A549 (cell line): ENCODE measurements at regions not wholly inside any gene's neighbourhood (a gene's known extent, or its start where the extent isn't known, plus 50 kb on each side); places are given as distances from the start of the nearest gene placed in this dataset.

Source experiments
- ATAC-seq, 2 experiments: fragments of 200-7000 bp in 1 of 2; fragments of >200 bp in 1 of 2; cut with Nextera tagmentation in 1 of 2; cut with Tn5 transposase in 1 of 2; 3 replicates each; pipeline versions ENCODE4 v1.8.0 to v1.9.1; 2018 to 2020; ENCODE audit warnings: mild to moderate bottlenecking in 1 of 2, moderate library complexity in 1 of 2
- CTCF ChIA-PET: fragments of 300-600 bp; sonication (Branson Sonifier 250); formaldehyde crosslinking; extraction: SDS; loops from one replicate; lab custom pipeline; 2021; ENCODE audit warnings: antibody characterized with exemption, inconsistent platforms; lab: Yijun Ruan, JAX
- POLR2A ChIA-PET: fragments of 350-600 bp; formaldehyde crosslinking; extraction: SDS; loops from one replicate; lab custom pipeline; 2021; ENCODE audit warnings: antibody characterized with exemption, inconsistent platforms; lab: Yijun Ruan, JAX
- DNase-seq, 2 experiments: peaks; one replicate each; pipeline versions ENCODE4 v3.0.0 to v3.0.0-alpha.2; 2011 to 2016; ENCODE audit warnings: low read depth in 1 of 2, low spot score in 1 of 2
- FAIRE-seq: peaks from 2 replicates; lab custom pipeline; 2011; peaks lifted over from hg19 to GRCh38; lab: Jason Lieb, UNC
- H3K27ac ChIP-seq, 2 experiments: fragments of >200 bp; sonication (Bioruptor Twin); formaldehyde crosslinking; 3 replicates each; pipeline ENCODE4 v1.5.1; 2016 to 2017
- H3K4me1 ChIP-seq: fragments of >200 bp; sonication (Bioruptor Twin); formaldehyde crosslinking; 3 replicates; pipeline ENCODE4 v1.6.1; 2016
- H3K4me2 ChIP-seq: fragments of >200 bp; sonication (Bioruptor Twin); formaldehyde crosslinking; 3 replicates; pipeline ENCODE4 v1.6.1; 2016
- H3K4me3 ChIP-seq: fragments of >200 bp; sonication (Bioruptor Twin); formaldehyde crosslinking; 3 replicates; pipeline ENCODE4 v1.5.1; 2016
- H3K9me3 ChIP-seq: fragments of >200 bp; sonication (Bioruptor Twin); formaldehyde crosslinking; 3 replicates; pipeline ENCODE4 v1.6.1; 2016
- CEBPB ChIP-seq, 2 experiments: fragments of >200 bp in 1 of 2; sonication (Bioruptor Twin) in 1 of 2; formaldehyde crosslinking in 1 of 2; IDR thresholded peaks; 2 replicates each; pipeline ENCODE4 v1.6.1; 2012 to 2016
- EHF ChIP-seq: fragments of 250-450 bp; sonication (Bioruptor Pico); IDR thresholded peaks from 2 replicates; pipeline ENCODE4 v1.5.0; 2020; ENCODE audit warnings: mild to moderate bottlenecking
- EHMT2 ChIP-seq: fragments of 200-600 bp; sonication (generic); IDR thresholded peaks from 2 replicates; pipeline ENCODE4 v1.6.1; 2016; ENCODE audit warnings: antibody characterized with exemption, low read depth, mild to moderate bottlenecking, moderate library complexity
- EP300 ChIP-seq, 2 experiments: fragments of >200 bp; sonication (Bioruptor Twin); formaldehyde crosslinking; IDR thresholded peaks; 2 replicates in 1 of 2; 3 replicates in 1 of 2; pipeline ENCODE4 v1.6.1; 2016 to 2017
- FOXS1 ChIP-seq: fragments of 250-450 bp; sonication (Bioruptor Pico); IDR thresholded peaks from 2 replicates; pipeline ENCODE4 v1.5.0; 2020; ENCODE audit warnings: mild to moderate bottlenecking, moderate library complexity
- HDAC2 ChIP-seq: fragments of 200-600 bp; sonication (generic); IDR thresholded peaks from 2 replicates; pipeline ENCODE4 v1.6.1; 2016
- HOXA7 ChIP-seq: fragments of 250-450 bp; sonication (Bioruptor Pico); IDR thresholded peaks from 2 replicates; pipeline ENCODE4 v1.5.0; 2020; ENCODE audit warnings: mild to moderate bottlenecking, moderate library complexity
- HOXB5 ChIP-seq: fragments of 250-450 bp; sonication (Bioruptor Pico); IDR thresholded peaks from 2 replicates; pipeline ENCODE4 v1.5.0; 2020; ENCODE audit warnings: mild to moderate bottlenecking, moderate library complexity
- JUN ChIP-seq, 2 experiments: fragments of >200 bp; sonication (Bioruptor Twin); formaldehyde crosslinking; IDR thresholded peaks; 2 replicates in 1 of 2; 3 replicates in 1 of 2; pipeline ENCODE4 v1.6.1; 2016 to 2017
- KDM5A ChIP-seq: fragments of 200-600 bp; sonication (generic); IDR thresholded peaks from 2 replicates; pipeline ENCODE4 v1.6.1; 2016; ENCODE audit warnings: antibody characterized with exemption, mild to moderate bottlenecking
- MAFK ChIP-seq: fragments of 450-650 bp; IDR thresholded peaks from 2 replicates; pipeline ENCODE4 v1.6.1; 2014; ENCODE audit not compliant: partially characterized antibody
- MYC ChIP-seq: IDR thresholded peaks from 2 replicates; pipeline ENCODE4 v1.6.1; 2012; ENCODE audit warnings: mild to moderate bottlenecking, inconsistent platforms, low read length, improper control_type of control experiment, borderline replicate concordance
- NR3C1 ChIP-seq: fragments of >200 bp; sonication (Bioruptor Twin); formaldehyde crosslinking; IDR thresholded peaks from 3 replicates; pipeline ENCODE4 v1.6.1; 2017
- PHF8 ChIP-seq: fragments of 200-600 bp; sonication (generic); IDR thresholded peaks from 2 replicates; pipeline ENCODE4 v1.6.1; 2016; ENCODE audit warnings: low read depth, mild to moderate bottlenecking, antibody characterized with exemption, moderate library complexity, borderline replicate concordance
- POLR2A ChIP-seq: IDR thresholded peaks from 2 replicates; pipeline ENCODE4 v1.6.1; 2012; ENCODE audit warnings: mild to moderate bottlenecking, low read length
- POLR2AphosphoS2 ChIP-seq: conservative IDR thresholded peaks from 2 replicates; pipeline ENCODE4 v1.6.1; 2012; ENCODE audit warnings: low read length, improper control_type of control experiment, inconsistent platforms
- RAD21 ChIP-seq, 2 experiments: fragments of >200 bp in 1 of 2; sonication (Bioruptor Twin) in 1 of 2; formaldehyde crosslinking in 1 of 2; IDR thresholded peaks in 1 of 2; conservative IDR thresholded peaks in 1 of 2; 2 replicates in 1 of 2; 3 replicates in 1 of 2; pipeline ENCODE4 v1.6.1; 2012 to 2018; ENCODE audit warnings: inconsistent platforms in 1 of 2
- RCOR1 ChIP-seq: fragments of 150-350 bp; IDR thresholded peaks from 2 replicates; pipeline ENCODE4 v1.6.1; 2014; ENCODE audit warnings: antibody characterized with exemption, low read length, low read depth
- RFX5 ChIP-seq: fragments of 450-650 bp; IDR thresholded peaks from 2 replicates; pipeline ENCODE4 v1.7.1; 2014; ENCODE audit warnings: antibody characterized with exemption, mild to moderate bottlenecking, moderate library complexity
- RNF2 ChIP-seq: fragments of 200-600 bp; sonication (generic); IDR thresholded peaks from 2 replicates; pipeline ENCODE4 v1.6.1; 2016; ENCODE audit warnings: low read depth, mild to moderate bottlenecking, antibody characterized with exemption, moderate library complexity, borderline replicate concordance
- ZC3H11A ChIP-seq: fragments of 450-650 bp; IDR thresholded peaks from 2 replicates; pipeline ENCODE4 v1.6.1; 2014; ENCODE audit warnings: antibody characterized with exemption, mild to moderate bottlenecking
- ZSCAN20 ChIP-seq: fragments of 250-450 bp; sonication (Bioruptor Pico); IDR thresholded peaks from 2 replicates; pipeline ENCODE4 v1.8.0; 2022; ENCODE audit warnings: mild to moderate bottlenecking, moderate library complexity
- WGBS: methylation state at CpG from one replicate; pipeline ENCODE4 v1.1.6; 2017; ENCODE audit errors: missing lambda C conversion rate; 5-methylcytosine and 5-hydroxymethylcytosine counted together
- TF ChIP-seq, protein P1 (sequence below): IDR thresholded peaks from 2 replicates; pipeline ENCODE4 v1.6.1; 2012; ENCODE audit warnings: low read depth, borderline replicate concordance
- TF ChIP-seq, protein P2 (sequence below): IDR thresholded peaks from 2 replicates; pipeline ENCODE4 v1.6.1; 2012

- TF ChIP-seq MAFK (no peak), MYC (no peak), EP300 (IDR thresholded peaks at IDR 0.05) (peak in 1 of 2 experiments; percentile 52; a peak in 2 of 5 replicates), POLR2AphosphoS2 (no peak), ZC3H11A (no peak)
Observed at GRCh38 chr10:36670621-36671402, 454.6 kb upstream of the ANKRD30A start (continued).

DNA sequence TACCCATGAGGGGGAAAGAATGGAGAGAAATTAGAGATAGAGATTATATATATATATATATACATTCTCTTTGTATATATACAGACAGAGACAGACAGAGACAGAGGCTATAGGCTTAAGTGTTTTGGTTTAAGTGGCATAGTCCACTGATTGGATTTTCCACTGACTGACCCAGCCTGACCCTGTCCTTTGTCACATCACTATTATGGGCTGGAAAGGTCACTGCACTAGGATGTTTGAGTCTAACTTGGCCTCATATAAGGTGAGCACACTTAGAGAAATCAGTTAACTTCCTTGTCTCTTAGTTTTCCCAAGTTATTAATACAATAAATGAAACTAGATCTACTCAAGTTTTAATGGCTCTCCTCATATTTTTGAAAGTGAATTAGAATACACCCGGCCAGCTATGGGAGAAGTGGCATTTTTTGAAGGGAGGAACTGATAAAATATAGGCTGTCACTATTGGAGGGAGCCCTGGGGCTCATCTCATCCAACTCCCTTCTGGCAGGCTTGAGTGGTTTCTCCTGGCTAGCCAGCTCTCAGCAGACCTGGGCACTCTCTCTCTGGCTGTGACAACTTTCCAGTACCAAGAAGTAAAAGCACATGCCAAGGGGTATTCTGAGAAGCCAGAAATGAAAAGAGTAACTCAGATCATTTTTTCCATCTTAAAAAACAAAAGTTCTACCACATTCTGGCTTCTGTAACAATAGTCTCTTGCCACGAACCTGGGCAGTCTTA lies 455.6 kb upstream of the ANKRD30A start:
- H3K9me3 ChIP-seq = no peaks in the 10 kb centered on the region
- ATAC-seq = no peak
- POLR2A ChIA-PET = no interaction called here

DNA sequence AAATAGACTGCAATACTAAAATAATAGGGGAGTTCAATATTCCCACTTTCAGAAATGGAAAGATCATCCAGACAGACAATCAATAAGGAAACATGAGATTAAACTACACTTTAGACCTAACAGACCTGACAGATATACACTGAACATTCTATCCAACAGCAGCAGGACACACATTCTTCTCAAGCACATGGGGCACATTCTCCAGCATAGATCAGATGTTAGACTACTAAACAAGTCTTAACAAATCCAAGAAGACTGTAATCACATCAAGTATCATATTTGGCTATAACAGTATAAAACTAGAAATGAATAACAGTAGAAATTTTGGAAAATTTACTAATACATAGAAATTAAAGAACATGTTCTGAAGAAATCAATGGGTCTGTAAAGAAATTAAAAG lies 458.9 kb upstream of the ANKRD30A start:
- no peak for ATAC-seq
- no peaks in the 10 kb centered on the region for H3K9me3 ChIP-seq
- DNase-seq = no peak
- POLR2A ChIA-PET = no interaction called here
- CTCF ChIA-PET = no interaction called here
- H3K4me2 ChIP-seq = no peak overlapping the region
- TF ChIP-seq NR3C1 = no peak
- no peak for TF ChIP-seq MAFK
- no peak for TF ChIP-seq EHMT2
- TF ChIP-seq POLR2A = no peak
- no peak for TF ChIP-seq PHF8
- TF ChIP-seq FOXS1 (CRISPR knock-in tag) = no peak
- no peak for TF ChIP-seq HOXA7 (CRISPR knock-in tag)
- no peak for TF ChIP-seq RFX5
- TF ChIP-seq KDM5A = no peak
- no peak for TF ChIP-seq HDAC2
- TF ChIP-seq RNF2 = no peak
- TF ChIP-seq ZSCAN20 (CRISPR knock-in tag) = no peak
- TF ChIP-seq RCOR1 = no peak
- no peak for TF ChIP-seq POLR2AphosphoS2
- TF ChIP-seq CEBPB (IDR thresholded peaks at IDR 0.05) = no peak
- TF ChIP-seq, protein P1, sequence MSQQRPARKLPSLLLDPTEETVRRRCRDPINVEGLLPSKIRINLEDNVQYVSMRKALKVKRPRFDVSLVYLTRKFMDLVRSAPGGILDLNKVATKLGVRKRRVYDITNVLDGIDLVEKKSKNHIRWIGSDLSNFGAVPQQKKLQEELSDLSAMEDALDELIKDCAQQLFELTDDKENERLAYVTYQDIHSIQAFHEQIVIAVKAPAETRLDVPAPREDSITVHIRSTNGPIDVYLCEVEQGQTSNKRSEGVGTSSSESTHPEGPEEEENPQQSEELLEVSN = no peak
- no peak for FAIRE-seq
- peaks cover 16% of the 10 kb centered on the region; the same call in 2 of the 3 replicates for H3K4me1 ChIP-seq
- H3K4me3 ChIP-seq = no peak overlapping the region
- no peak overlapping the region for H3K27ac ChIP-seq

More for the DNA sequence above, 455.6 kb upstream of the ANKRD30A start:
- FAIRE-seq (no peak), DNase-seq (no peak)
- 48% methylated on average over 2 of the region's 2 CpGs for WGBS
- TF ChIP-seq, protein P2, sequence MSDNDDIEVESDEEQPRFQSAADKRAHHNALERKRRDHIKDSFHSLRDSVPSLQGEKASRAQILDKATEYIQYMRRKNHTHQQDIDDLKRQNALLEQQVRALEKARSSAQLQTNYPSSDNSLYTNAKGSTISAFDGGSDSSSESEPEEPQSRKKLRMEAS = no peak
- TF ChIP-seq NR3C1 = no peak
- TF ChIP-seq JUN (IDR thresholded peaks at IDR 0.05) = no peak
- no peak for TF ChIP-seq EHF
- no peak for TF ChIP-seq CEBPB (IDR thresholded peaks at IDR 0.05)
- no peak for TF ChIP-seq MAFK
- Histone ChIP-seq H3K4me1 (peaks cover 27% of the 10 kb centered on the region), H3K4me3 (no peak overlapping the region), H3K4me2 (no peak overlapping the region), H3K27ac (peak overlapping the region; percentile 56 to 60; a peak in 3 of 6 replicates)
- CTCF ChIA-PET = no interaction called here

DNA sequence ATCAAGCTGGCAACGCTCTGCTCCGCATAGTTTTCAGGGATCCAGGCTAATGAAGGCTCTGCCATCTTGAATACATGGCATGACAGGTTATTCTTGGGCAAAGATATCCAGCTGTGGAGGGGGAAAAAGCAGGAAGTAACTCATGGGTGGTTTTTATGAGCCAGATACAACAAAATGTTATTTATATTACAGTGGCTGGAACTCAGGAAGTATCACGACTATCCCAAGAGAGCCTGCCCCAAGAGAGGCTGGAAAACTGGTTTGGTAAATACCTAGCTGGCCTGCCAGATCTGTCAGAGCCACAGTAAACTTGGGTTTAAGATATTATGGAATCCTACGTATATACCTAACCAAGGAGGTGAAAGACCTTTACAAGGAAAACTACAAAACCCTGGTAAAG lies 462.8 kb upstream of the ANKRD30A start:
- 71% methylated on average over 4 of the region's 4 CpGs for WGBS
- H3K9me3 ChIP-seq = 0 out of 3 replicates have a peak, but pooled peaks cover 2% of the 10 kb centered on the region
- H3K4me3 ChIP-seq = no peak overlapping the region
- FAIRE-seq (no peak), ATAC-seq (no peak), DNase-seq (no peak)
- H3K27ac ChIP-seq = no peak overlapping the region
- POLR2A ChIA-PET = no interaction called here
- no peaks in the 10 kb centered on the region for H3K4me1 ChIP-seq
- no peak overlapping the region for H3K4me2 ChIP-seq
- TF ChIP-seq RCOR1 (no peak), RAD21 (conservative IDR thresholded peaks at IDR 0.05 in 1 of 2, IDR thresholded peaks at IDR 0.05 in 1 of 2) (no peak), NR3C1 (no peak), HOXB5 (no peak)
- CTCF ChIA-PET = no interaction called here
